ENCODE measurements at regions not wholly inside any gene's neighbourhood (a gene's known extent, or its start where the extent isn't known, plus 50 kb on each side); places are given as distances from the start of the nearest gene placed in this dataset.

- H3K27me3 ChIP-seq = no peaks in the 10 kb centered on the region
- DNase-seq (ENCODE audit: low spot score) = no peak
- no peak overlapping the region for H3K27ac ChIP-seq
- H3K4me1 ChIP-seq = no peaks in the 10 kb centered on the region
- H3K9me3 ChIP-seq = peaks cover 0 to 5% of the 10 kb centered on the region in 2 donors
- no peaks in the 10 kb centered on the region for H3K36me3 ChIP-seq
- H3K4me3 ChIP-seq = no peak overlapping the region
- TF ChIP-seq CTCF (IDR thresholded peaks at IDR 0.05) = no peak
Observed at GRCh38 chr21:27633631-27634030, 666.7 kb upstream of the ADAMTS5 start.

DNA sequence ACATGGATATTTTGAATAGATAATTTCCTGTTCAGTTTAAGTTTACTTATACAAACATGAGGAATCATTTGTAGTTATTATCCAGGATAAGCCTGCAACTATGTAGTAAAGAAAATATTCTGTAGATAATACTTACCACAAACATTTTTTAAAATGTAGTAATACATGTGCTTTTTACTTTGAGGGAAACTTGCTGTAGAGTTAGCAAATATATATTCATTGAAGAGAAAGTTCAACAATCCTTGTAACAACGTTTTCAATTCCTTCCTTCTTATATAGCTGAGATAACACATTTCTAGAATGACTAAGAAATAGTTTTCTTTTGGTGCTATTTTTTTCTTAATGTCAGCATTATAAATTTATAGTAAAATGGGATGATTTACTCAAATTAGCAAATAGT is 664.6 kb upstream of the ADAMTS5 start:
- H3K4me3 ChIP-seq = no peak overlapping the region
- TF ChIP-seq CTCF (IDR thresholded peaks at IDR 0.05) = no peak
- H3K27ac ChIP-seq = no peak overlapping the region
- no peaks in the 10 kb centered on the region for H3K36me3 ChIP-seq
- peaks cover 0 to 5% of the 10 kb centered on the region in 2 donors for H3K9me3 ChIP-seq
- DNase-seq (ENCODE audit: low spot score) = no peak
- no peaks in the 10 kb centered on the region for H3K4me1 ChIP-seq
- no peaks in the 10 kb centered on the region for H3K27me3 ChIP-seq

DNA sequence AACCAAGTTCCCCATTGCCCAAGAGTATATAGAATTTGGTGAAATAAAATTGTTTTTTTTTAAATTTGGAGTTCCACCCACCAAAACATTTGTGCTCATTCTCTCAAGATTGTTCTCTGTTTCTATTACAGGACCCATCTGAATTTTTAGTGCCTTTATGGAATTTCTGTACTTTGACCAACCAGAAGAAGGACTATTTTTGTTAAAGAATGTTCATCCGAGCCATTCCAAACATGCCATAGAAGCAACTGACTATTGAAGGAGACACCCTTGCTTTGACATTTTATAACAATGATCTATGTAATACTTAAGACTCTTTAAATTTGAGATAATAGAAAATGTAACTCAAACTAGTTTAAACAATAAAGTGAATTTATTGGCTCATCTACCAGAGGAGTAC is 655.7 kb upstream of the ADAMTS5 start:
- no peak overlapping the region for H3K27ac ChIP-seq
- H3K27me3 ChIP-seq = no peaks in the 10 kb centered on the region
- H3K36me3 ChIP-seq = no peaks in the 10 kb centered on the region
- no peaks in the 10 kb centered on the region for H3K9me3 ChIP-seq
- TF ChIP-seq CTCF (IDR thresholded peaks at IDR 0.05) = no peak
- DNase-seq (ENCODE audit: low spot score) = no peak
- no peaks in the 10 kb centered on the region for H3K4me1 ChIP-seq
- no peak overlapping the region for H3K4me3 ChIP-seq

DNA sequence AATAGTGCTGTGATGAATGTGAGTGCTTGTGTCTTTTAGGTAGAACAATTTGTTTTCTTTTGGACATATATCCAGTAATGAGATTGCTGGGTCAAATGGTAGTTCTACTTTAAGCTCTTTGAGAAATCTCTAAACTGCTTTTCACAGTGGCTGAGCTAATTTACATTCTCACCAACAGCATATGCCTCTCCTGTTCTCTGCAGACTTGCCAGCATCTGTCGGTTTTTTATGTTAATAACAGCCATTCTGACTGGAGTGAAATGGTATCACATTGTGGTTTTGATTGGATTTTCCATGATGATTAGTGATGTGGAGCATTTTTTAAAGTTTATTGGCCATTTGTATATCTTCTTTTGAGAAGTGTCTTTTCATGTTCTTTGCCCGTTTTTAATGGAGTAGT is 647.3 kb upstream of the ADAMTS5 start:
- no peak for DNase-seq (ENCODE audit: low spot score)
- no peaks in the 10 kb centered on the region for H3K4me1 ChIP-seq
- no peak for TF ChIP-seq CTCF (IDR thresholded peaks at IDR 0.05)

DNA sequence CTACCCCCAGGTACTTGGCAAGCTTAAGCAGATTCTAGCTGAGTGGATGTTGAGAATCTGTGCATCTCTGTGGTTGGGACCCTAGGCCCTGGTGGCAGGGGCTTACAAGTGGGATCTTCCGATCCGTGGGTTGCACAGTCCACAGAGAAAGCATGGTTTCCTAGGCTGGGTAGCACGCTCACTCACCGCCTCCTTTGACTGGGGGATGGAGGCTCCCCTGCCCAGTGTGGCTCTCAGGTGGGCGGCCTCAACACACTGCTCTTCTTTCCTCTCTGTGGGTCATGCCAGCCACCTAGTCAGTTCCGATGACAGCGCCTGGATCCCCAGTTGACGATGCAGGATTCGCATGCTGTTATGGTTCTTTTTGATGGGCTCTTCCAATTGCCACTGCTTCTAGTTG is 639.5 kb upstream of the ADAMTS5 start:
- no peak overlapping the region for H3K27ac ChIP-seq
- no peaks in the 10 kb centered on the region for H3K36me3 ChIP-seq
- no peaks in the 10 kb centered on the region for H3K9me3 ChIP-seq
- H3K4me1 ChIP-seq = no peaks in the 10 kb centered on the region
- no peak for DNase-seq (ENCODE audit: low spot score)
- no peak for TF ChIP-seq CTCF (IDR thresholded peaks at IDR 0.05)
- H3K4me3 ChIP-seq = no peak overlapping the region
- no peaks in the 10 kb centered on the region for H3K27me3 ChIP-seq

More for the DNA sequence above, 647.3 kb upstream of the ADAMTS5 start:
- Histone ChIP-seq H3K9me3 (no peaks in the 10 kb centered on the region), H3K4me3 (no peak overlapping the region), H3K27ac (no peak overlapping the region), H3K36me3 (no peaks in the 10 kb centered on the region), H3K27me3 (no peaks in the 10 kb centered on the region)

DNA sequence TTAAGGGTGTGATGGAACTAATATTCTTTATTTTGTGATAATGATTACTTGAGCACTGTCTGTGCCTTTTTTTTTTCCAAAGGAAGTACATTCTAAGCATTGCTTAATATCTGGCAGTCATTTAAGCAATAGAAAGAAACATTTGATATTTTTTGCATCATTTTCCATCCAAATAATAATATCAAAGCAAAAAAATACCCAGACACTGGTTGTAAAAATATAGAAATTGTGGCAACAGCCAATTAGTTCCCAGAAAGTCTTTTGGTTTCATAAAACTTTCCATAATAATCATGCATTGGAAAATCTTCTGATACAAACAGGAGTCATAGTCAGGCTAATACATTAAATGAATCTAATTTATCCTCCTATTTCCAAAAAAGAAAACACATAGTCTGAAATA is 629.3 kb upstream of the ADAMTS5 start:
- H3K27me3 ChIP-seq = no peaks in the 10 kb centered on the region
- H3K36me3 ChIP-seq = no peaks in the 10 kb centered on the region
- H3K4me3 ChIP-seq = no peak overlapping the region
- no peaks in the 10 kb centered on the region for H3K9me3 ChIP-seq
- DNase-seq (ENCODE audit: low spot score) = no peak
- no peaks in the 10 kb centered on the region for H3K4me1 ChIP-seq
- H3K27ac ChIP-seq = no peak overlapping the region
- no peak for TF ChIP-seq CTCF (IDR thresholded peaks at IDR 0.05)
